Tibial nerve (tissue), 3 donors: ENCODE measurements at regions not wholly inside any gene's neighbourhood (a gene's known extent, or its start where the extent isn't known, plus 50 kb on each side); places are given as distances from the start of the nearest gene placed in this dataset.

Experiments used
- CTCF ChIP-seq, 5 experiments: fragments of 200-600 bp in 3 of 5; fragments of 450-650 bp in 2 of 5; sonication (generic) in 3 of 5; IDR thresholded peaks; one replicate each; pipeline ENCODE4 v1.5.1; 2016 to 2019; ENCODE audit warnings: antibody characterized with exemption in 5 of 5, mild to moderate bottlenecking in 3 of 5, moderate library complexity in 2 of 5
- POLR2A ChIP-seq, 2 donors: fragments of 450-650 bp; IDR thresholded peaks; one replicate each; pipeline ENCODE4 v1.6.1; 2017; ENCODE audit warnings: antibody characterized with exemption in 2 of 2, mild to moderate bottlenecking in 2 of 2, moderate library complexity in 2 of 2

GRCh38 chr1:239606850-239607400 lies 220.6 kb downstream of the CHRM3 start:
- TF ChIP-seq CTCF (IDR thresholded peaks at IDR 0.05) (no peak), POLR2A (IDR thresholded peaks at IDR 0.05) (no peak)
